Spinal cord (tissue), 9 donors: ENCODE measurements at regions not wholly inside any gene's neighbourhood (a gene's known extent, or its start where the extent isn't known, plus 50 kb on each side); places are given as distances from the start of the nearest gene placed in this dataset.
A peak's percentile ranks its signal among the peaks of the same experiment; 100 is the strongest.
"Not testable (repeated sequence)": the region's sequence is repeated elsewhere in the genome, so short reads cannot be mapped to it uniquely, and the experiment has no call there.

ENCODE experiments used
- DNase-seq, 6 donors: peaks; one replicate each; pipeline versions ENCODE4 v3.0.0 to v3.0.0-alpha.2; 2013 to 2015; ENCODE audit warnings: low spot score in 6 of 6, low read depth in 4 of 6
- H3K27ac ChIP-seq: one replicate; pipeline ENCODE4 v1.5.1; 2013; ENCODE audit warnings: low read depth, low read length, control low read depth
- H3K27me3 ChIP-seq: one replicate; pipeline ENCODE4 v1.6.1; 2013; ENCODE audit warnings: low read length; ENCODE audit not compliant: control insufficient read depth, insufficient read depth
- H3K36me3 ChIP-seq: one replicate; pipeline ENCODE4 v1.6.1; 2013; ENCODE audit warnings: low read length; ENCODE audit not compliant: control insufficient read depth, insufficient read depth
- H3K4me1 ChIP-seq: one replicate; pipeline ENCODE4 v1.6.1; 2013; ENCODE audit warnings: low read length; ENCODE audit not compliant: control insufficient read depth, insufficient read depth
- H3K4me3 ChIP-seq: one replicate; pipeline ENCODE4 v1.5.1; 2013; ENCODE audit warnings: low read depth, low read length, control low read depth
- H3K9me3 ChIP-seq: one replicate; pipeline ENCODE4 v1.6.1; 2013; ENCODE audit warnings: low read length; ENCODE audit not compliant: control insufficient read depth, insufficient read depth
- WGBS: methylation state at CpG from one replicate; pipeline ENCODE4 v1.1.5; 2013; ENCODE audit warnings: missing lambda C conversion rate; ENCODE audit not compliant: insufficient coverage; 5-methylcytosine and 5-hydroxymethylcytosine counted together
- donor health status: healthy.

DNA sequence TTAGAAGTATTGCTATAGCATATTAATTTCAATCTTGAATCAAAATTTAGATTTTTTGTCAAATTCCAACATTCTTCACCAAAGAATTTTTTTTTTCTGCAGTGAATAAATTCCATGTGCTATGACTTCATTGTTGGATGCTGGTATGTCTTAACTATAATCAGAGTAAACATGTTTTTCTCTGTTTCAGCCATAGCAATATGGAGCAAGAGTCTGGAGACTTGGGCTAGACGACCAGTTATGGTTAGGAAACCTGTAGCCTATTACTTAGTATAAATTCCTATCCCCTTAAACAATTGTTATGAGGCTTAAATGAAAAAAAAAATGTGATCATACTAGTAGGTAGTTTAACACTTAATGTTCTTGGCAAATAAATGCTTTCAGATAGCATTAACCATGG is 431.9 kb upstream of the FRG2C start:
- Histone ChIP-seq H3K4me1 (no peaks in the 10 kb centered on the region), H3K36me3 (no peaks in the 10 kb centered on the region), H3K9me3 (no peaks in the 10 kb centered on the region), H3K27ac (no peak overlapping the region), H3K4me3 (no peak overlapping the region), H3K27me3 (no peaks in the 10 kb centered on the region)
- WGBS: no CpG with 5 or more reads among the region's 1 CpG
- DNase-seq: no peak

GRCh38 chr3:75235631-75236030 is 428.5 kb upstream of the FRG2C start:
- H3K4me3 ChIP-seq: no peak overlapping the region
- 91% methylated on average over 4 of the region's 4 CpGs for WGBS
- H3K27ac ChIP-seq: no peak overlapping the region
- no peaks in the 10 kb centered on the region for H3K9me3 ChIP-seq
- H3K27me3 ChIP-seq: no peaks in the 10 kb centered on the region
- no peaks in the 10 kb centered on the region for H3K36me3 ChIP-seq
- DNase-seq: no peak
- H3K4me1 ChIP-seq: no peaks in the 10 kb centered on the region

GRCh38 chr3:75237053-75237452 is 427.1 kb upstream of the FRG2C start:
- Histone ChIP-seq H3K27ac (no peak overlapping the region), H3K4me3 (no peak overlapping the region), H3K36me3 (no peaks in the 10 kb centered on the region), H3K4me1 (no peaks in the 10 kb centered on the region), H3K9me3 (no peaks in the 10 kb centered on the region), H3K27me3 (no peaks in the 10 kb centered on the region)
- no CpG with 5 or more reads among the region's 1 CpG for WGBS
- no peak for DNase-seq

- no peaks in the 10 kb centered on the region for H3K9me3 ChIP-seq
- WGBS: no CpG with 5 or more reads among the region's 3 CpGs
- no peak for DNase-seq
- no peaks in the 10 kb centered on the region for H3K4me1 ChIP-seq
- H3K4me3 ChIP-seq: no peak overlapping the region
- no peaks in the 10 kb centered on the region for H3K27me3 ChIP-seq
- no peaks in the 10 kb centered on the region for H3K36me3 ChIP-seq
- H3K27ac ChIP-seq: no peak overlapping the region
These were observed 426.7 kb upstream of the FRG2C start for GRCh38 chr3:75237477-75237876.

DNA sequence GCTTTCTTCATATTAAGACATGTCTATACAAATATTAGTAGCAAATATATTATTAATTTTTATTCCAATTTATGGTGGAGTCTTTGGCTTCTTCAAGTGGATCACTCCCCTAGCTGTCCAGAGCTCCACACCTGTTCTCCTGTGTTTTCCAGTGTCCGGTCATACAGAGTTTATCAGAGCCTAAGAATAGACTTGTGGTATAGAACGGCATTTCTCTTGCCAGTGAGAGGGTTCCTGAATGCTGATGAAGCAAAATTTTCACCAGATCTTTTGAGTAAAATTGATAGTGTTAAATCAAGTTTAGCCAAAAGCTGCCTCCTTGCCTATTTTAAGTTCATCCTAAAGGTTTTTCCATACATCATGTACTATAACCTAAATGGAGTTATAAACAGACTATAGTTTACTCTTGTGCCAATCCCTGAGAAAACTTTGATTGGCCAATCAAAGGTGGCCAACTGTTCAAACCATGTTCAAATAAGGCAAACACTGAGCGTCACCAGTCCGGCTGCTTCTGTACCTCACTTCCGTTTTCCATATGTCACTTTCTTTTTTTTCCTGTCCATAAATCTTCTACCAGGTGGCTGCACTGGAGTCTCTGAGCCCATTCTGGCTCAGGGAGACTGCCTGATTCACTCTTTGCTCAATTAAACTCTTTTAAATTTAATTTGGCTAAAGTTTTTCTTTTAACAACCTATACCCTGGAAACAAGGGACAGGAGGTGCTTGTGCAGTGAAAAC is 422.7 kb upstream of the FRG2C start:
- not testable (repeated sequence) for H3K9me3 ChIP-seq, H3K36me3 ChIP-seq, H3K4me1 ChIP-seq, H3K27ac ChIP-seq, H3K27me3 ChIP-seq, DNase-seq, H3K4me3 ChIP-seq
- WGBS: 55% methylated on average over 3 of the region's 5 CpGs

DNA sequence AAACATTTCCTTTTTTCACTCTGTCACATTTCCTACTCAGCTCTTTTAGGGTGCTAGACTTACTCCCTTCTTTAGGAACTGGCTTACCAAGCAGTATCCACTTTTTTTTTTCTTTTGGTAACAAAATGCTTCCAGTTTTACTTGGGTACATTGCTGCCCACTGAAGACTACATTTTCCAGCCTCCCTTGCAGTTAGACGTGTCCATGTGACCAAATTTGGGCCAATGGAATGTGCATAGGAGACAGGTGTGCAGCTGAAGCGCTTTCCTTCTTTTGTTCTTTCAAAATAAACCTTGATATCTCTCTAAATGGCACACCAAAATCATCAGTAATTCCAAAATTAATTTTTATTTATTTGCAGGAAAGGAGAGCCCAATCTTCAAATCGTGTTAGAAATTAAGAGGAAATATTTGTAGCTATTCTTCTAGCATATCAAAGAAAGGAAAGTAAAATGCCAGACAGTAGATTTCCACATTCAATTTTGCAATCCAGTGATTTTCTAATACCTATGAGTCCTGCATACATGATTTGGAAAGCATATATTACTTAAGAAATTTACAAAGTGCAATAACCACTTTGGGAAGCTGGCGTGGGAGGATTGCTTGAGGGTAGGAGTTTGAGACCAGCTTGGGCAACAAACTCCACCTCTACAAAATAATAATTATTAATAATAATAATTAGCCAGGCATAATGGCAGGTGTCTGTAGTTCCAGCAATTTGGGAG is 422.0 kb upstream of the FRG2C start:
- no peak for DNase-seq
- no peaks in the 10 kb centered on the region for H3K4me1 ChIP-seq
- no peaks in the 10 kb centered on the region for H3K27me3 ChIP-seq
- no peaks in the 10 kb centered on the region for H3K36me3 ChIP-seq
- 60% methylated on average over 1 of the region's 4 CpGs for WGBS
- no peaks in the 10 kb centered on the region for H3K9me3 ChIP-seq
- H3K27ac ChIP-seq: no peak overlapping the region
- no peak overlapping the region for H3K4me3 ChIP-seq

- H3K4me3 ChIP-seq: no peak overlapping the region
- H3K27me3 ChIP-seq: no peaks in the 10 kb centered on the region
- no peaks in the 10 kb centered on the region for H3K9me3 ChIP-seq
- DNase-seq: no peak
- H3K4me1 ChIP-seq: no peaks in the 10 kb centered on the region
- no peak overlapping the region for H3K27ac ChIP-seq
- no peaks in the 10 kb centered on the region for H3K36me3 ChIP-seq
These were observed 415.2 kb upstream of the FRG2C start for GRCh38 chr3:75248974-75249373.

DNA sequence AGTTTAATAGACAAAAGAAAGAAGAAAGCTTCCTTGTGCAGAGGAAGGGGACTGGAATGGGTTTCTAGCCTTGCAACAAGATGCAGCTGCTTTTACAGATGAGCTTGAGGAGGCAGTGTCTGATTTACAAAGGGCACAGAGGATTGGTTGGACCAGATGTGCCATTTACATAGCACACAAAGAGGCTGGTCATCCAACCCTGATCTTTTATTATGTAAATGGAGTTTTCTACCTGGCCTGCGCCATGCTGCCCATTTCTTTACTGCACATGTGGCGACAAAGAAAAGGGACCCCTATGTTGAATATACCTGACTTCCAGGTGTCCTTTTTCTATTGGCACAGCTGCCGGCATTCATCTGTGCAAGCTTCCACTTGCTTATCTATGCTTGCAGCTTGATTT is 409.4 kb upstream of the FRG2C start:
- no peak for DNase-seq
- no peaks in the 10 kb centered on the region for H3K9me3 ChIP-seq
- H3K4me3 ChIP-seq: no peak overlapping the region
- H3K27ac ChIP-seq: no peak overlapping the region
- H3K36me3 ChIP-seq: no peaks in the 10 kb centered on the region
- 80% methylated on average over 2 of the region's 3 CpGs for WGBS
- H3K27me3 ChIP-seq: no peaks in the 10 kb centered on the region
- H3K4me1 ChIP-seq: no peaks in the 10 kb centered on the region

DNA sequence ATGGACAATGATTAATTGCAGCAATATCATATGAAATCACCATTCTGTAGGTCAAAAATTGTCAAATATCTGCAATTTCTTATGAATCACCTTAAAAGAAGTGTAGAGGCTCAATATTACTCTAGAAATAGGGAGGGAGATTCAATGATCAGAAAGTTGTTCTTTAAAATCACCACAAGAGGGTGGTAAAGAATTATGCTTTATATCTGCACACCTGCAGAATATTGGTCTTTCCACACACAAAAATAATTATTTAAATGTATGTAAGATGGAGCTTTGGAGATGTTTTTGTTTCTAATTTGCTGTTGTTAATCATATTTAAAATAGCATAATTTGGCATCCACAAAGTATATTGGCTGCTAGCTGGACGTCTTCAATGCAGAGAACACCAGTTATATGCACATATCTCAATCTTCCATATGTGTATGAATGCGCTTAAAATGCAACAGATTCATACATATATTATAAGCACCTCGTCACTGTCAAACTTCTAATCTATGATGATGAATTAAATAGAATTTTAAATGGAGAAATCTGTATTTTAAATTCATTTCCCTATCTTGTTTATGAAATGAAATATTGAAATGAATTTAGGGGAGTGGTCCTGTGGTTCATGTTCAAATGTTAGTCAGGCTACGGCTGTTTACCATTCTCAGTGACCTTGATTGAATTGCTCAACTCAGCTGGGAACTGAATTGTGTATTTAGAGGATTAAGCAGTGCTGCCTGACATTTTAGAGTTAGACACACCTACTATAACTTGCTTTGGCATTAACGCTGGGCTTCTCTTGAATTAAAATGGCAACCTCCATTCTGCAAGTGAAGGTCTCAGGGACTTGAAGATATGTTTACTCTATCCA is 405.1 kb upstream of the FRG2C start:
- not testable (repeated sequence) for H3K27ac ChIP-seq, H3K36me3 ChIP-seq, H3K9me3 ChIP-seq, H3K4me3 ChIP-seq, H3K27me3 ChIP-seq, H3K4me1 ChIP-seq
- peak in 2 of 6 donors; percentile 35 to 85 for DNase-seq
- no CpG with 5 or more reads among the region's 5 CpGs for WGBS
